A673 (cell line): ENCODE measurements at regions not wholly inside any gene's neighbourhood (a gene's known extent, or its start where the extent isn't known, plus 50 kb on each side); places are given as distances from the start of the nearest gene placed in this dataset.

Experiments
- CTCF ChIP-seq: fragments of 300-800, 200-600 bp; sonication (generic); conservative IDR thresholded peaks from 2 replicates; pipeline ENCODE4 v1.5.1; 2017; ENCODE audit warnings: low read depth, mild to moderate bottlenecking, antibody characterized with exemption, low read length, moderate library complexity, mixed read lengths
- EZH2 ChIP-seq: fragments of 200-600 bp; sonication (generic); IDR thresholded peaks from 2 replicates; pipeline ENCODE4 v1.6.1; 2017; ENCODE audit warnings: borderline replicate concordance, low read depth, mild to moderate bottlenecking, mixed read lengths, antibody characterized with exemption, low read length; ENCODE audit not compliant: poor library complexity, severe bottlenecking

DNA sequence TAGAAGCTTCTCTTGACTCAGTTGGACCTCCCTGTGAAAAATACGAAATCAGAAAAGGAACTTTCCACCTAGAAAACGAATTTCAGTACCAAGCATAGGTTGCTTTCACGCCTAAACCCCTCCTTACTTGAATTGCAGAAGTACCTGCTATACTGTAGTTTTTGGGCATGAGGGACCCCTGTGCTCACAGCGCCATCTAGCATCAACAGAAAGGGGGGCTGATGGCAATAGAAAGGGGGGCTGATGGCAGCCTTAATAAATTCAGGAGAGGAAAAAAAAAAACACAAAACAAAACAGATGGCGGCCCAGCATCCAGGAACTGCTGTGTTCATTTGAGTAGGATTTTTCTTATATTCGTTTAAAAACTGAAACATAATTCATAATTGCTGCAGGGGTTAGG lies 96.7 kb downstream of the NPAP1 start:
- no peak for TF ChIP-seq CTCF
- TF ChIP-seq EZH2: no peak
